HG02852 (cell line): ENCODE measurements at regions not wholly inside any gene's neighbourhood (a gene's known extent, or its start where the extent isn't known, plus 50 kb on each side); places are given as distances from the start of the nearest gene placed in this dataset.

Experiments
- ATAC-seq: cut with Tn5 transposase; IDR thresholded peaks from one replicate; pipeline ENCODE4 v1.9.1; 2021; ENCODE audit warnings: mild to moderate bottlenecking, moderate library complexity; ENCODE audit not compliant: unreplicated experiment

DNA sequence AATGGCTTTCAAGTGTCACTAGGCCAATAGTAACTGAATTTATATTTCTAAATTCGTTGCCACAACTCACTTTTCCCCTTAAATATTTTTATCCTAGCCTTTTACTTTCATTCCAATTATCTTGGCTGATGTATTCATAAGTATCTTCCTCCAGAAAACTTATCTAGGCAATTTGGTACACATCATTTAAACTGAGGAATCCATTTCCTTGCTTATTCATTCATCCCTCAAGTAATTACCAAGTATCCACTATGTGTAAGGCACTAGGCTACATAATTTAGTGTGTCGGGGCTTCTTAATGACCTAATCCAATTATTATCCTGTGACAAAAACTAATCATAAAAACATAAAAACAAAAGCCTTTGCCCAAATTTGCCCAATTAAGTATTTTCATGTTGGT, 258.3 kb upstream of the TCF21 start:
- ATAC-seq, result no peak

DNA sequence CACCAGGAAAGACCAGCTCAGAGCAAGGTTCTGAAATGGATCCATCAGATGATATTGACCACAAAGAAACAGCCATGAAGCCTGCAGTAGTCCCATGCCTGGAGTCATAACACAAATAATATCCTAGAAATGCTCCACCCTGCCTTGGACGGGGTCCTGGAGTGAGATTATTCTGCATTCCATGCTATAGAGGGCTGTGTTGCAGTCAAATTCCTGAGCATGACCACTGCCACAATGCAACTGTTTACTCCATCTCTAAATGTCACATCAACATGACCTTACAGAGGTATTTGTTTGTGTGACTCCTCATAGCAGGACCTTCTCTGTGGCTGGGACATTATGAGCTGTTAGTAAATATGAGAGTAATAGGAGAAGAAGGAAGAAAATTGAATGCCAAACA, 257.5 kb upstream of the TCF21 start:
- no peak for ATAC-seq

DNA sequence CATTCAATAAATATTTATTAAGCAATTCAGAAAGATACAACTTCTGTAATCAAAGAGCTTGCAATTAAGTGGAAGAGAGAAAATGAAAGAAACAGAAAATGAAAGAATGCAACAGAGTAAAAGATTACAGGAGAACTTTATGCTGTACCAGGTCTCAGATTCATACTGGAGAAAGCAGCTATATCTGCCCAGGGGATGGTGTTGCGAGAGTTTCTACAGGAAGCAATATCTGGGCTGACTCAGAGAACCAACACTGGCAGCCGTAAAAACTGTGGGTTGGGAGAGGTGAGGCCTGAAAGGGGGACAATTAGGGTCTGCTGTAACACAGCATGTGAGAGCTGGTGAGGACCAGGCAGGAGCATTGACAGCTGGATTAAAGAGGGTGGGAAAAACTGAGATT, 256.7 kb upstream of the TCF21 start:
- ATAC-seq, result no peak

DNA sequence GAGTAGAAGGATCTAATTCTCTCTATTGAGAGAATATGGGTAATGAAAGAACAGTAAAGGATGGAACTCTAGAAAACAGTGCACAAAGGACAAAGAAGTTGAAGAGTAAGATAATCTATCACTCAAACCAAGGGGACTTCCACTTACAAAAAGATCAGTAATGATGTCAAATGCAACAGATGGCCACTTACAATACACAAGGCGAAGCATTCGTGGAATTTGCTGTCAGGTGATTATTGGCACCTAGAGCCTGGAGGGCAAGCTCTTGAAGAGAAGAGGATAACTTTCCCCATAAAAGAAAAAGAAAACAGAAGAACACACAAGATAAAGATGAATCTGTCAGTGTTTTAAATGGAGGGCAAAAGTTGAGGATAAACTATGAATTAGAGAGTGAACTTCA, 256.0 kb upstream of the TCF21 start:
- no peak for ATAC-seq

DNA sequence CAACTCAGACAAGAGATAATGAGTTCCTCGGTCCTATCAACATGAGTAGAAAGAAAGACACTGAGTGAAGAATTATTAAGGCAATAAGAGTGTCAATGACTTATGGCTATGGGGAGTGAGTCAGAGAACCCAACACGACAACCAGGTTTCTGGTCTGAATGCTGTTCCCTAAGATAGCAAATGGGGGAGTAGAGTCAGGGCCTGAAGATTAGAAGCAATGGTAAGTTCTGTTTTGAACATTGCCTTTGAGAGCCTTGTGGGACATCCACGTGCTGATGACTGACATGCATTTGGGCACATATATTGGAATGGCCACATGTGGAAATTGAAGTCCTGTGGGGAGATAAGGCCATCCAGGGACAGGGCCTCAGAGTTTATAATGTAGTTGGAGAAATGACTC, 254.4 kb upstream of the TCF21 start:
- no peak for ATAC-seq

DNA sequence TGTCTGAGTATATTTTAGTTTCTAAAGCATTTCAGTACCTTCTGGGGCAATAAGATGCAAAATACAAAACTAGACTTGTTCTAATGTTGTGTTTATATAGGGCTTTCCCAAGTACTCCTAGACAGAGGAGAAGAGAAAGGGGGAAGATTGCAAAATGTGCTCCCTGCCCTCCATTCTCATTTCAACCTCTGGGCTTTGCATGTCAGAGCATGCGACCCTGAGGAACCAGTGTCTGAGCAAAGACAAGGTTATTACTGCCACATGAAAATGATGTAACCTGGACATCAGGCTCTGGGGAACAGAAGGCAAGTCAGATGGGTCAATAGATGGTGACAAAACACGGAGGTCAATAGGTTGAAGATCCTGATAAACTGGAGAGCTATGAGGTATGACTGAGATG, 253.5 kb upstream of the TCF21 start:
- ATAC-seq, result no peak

DNA sequence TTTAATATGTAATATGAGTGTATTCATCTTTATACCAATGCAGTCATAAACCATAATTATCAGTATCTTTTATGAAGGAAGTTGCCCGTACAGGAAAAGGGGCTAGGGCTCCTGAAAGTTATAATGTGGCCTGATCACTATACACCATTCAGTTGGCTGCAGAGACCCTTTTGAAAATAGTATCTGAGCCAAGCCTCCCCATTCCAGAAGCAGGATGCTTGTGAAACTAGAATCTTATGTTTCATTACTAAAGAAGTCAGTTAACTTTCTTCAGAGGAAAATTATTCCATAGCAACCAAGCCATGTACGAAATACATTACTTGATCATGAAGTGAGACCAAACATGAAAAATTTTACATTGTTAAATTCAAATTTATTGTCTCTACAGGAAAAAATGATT, 251.5 kb upstream of the TCF21 start:
- ATAC-seq, result no peak

DNA sequence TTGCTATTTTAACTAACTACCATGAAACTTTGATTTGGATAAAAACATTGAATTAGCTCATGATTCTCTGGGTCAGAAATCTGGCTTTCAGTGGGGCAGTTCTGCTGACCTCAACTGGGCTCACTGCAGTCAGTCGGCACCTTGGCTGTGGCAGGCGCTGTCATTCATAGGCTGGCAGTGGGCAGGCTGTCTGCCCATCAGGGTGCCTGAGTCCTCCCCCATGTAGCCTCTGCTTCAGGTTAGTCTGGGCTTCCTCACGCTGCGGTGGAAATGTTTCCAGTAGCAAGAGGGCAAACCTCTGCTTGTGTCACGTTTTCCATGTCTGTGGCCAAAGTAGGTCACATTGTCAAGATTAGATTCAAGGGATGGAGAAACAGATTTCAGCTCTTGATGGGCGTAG, 251.0 kb upstream of the TCF21 start:
- ATAC-seq, result no peak

DNA sequence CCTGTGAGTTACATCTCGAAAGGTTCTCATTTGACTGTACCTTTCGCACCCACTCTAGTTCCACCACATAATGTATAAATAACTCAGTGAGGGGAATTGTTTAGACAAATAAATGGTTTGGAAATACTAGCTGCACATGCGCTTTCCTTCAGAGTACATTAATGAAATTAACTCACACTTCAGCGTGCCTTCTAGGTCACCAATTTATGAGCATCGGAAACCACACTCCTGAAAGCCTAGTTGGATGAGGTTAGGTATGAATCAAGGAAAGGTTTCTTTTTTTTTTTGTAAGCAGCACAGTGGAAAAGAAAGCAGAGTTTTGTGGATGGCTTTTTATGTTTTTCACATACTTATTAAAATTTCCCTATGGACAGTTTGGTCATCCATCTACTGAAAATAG, 247.8 kb upstream of the TCF21 start:
- no peak for ATAC-seq

DNA sequence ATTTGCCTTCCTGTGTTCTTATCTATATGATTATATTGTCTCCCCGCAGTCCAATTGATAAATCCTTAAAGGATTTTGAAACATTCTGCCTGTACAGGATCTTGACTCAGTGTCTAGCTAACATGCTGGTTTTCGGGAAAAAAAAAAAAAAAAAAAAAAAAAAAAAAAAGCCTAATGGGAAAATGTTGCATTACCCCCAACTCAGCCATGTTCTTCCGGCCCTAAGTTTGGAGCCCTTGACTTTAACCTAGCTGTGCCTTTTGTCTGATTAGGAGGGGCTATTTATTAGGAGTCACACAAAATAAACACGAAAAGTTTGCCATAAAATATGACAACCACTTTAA, 244.4 kb upstream of the TCF21 start:
- no peak for ATAC-seq

DNA sequence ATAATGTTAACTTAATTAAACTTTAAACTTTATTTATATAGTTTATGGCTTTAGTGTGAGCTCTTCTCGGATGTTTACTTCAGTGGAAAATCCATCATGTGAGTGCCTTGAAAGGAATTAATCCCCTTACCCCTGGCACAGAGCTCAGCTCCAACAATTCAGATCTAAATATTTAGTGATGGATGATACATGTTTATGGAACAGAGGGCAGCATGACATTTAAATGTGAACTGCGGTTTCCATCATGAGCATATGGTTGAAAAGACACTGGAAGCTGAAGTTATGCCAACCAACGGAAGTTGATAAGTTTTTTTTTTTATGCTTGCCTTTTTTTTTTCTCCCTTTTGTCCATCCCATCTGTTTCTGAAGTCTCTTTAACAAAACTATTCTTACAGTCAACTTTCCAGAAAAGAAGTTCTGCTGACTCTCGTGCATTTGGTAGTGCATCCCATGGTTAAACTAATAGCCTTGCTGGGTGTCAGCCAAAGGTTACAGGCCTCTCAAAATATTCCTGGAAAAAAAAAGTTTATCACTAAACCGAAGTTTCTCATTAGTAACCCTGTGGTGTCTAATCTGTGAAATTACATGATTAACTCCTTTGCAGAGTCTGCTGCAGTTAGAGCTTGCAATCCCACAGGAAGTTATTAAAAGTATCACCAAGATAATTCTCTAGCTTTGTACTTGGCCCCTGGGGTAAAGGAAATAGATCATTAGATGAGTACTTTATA, 243.9 kb upstream of the TCF21 start:
- ATAC-seq, result no peak

DNA sequence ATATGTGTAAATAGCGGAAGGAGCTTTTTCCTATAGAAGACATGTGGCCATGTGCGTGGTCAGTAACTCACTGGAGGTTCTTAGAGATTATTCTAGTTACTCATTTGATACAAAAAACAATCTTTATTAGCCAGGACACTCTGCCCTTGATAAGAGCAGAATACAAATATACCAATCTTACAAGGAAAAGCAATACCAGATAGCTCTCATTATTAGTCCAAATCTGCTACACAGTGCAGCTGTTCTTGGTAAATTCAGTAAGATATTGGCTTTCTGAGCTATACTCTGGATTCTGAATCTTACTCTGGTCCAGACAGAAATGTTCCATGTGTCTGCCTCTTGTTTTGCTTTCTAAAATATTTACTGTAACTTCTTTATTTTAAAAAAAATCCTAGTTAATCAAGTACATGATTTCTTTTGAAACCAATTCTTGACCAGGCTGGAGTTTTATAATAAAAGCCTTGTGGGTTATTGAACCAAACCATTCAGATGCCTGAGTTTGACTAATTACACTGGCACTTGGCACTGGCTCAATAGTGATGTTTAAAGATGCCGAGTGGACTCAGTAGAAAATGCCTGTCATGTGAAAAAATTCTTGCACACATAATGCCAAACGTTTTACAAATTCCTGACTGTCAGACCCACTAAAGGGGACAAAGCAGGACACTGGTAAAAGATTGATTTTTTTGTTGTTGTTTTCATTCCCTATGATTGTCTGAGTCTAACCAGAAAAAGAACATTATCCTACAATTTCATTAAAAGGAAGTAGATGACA, 242.8 kb upstream of the TCF21 start:
- no peak for ATAC-seq

DNA sequence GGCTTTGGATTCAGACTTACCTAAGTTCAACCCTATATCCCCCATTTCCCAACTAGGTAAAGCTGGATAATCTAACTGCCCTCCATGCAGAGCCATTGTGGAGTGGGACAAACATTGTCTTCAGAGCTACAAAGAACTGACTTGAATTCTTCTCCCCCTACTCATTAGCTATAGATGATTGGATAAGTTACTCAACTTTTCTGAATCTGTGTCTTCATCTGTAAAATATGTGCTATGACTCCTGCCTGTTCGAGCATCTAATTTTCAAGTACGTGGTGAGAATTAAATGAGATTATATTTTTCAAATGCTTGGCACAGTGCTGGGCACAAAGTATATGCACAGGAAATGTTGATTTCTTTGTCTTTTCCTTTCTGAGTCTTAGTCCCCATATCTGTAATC, 240.3 kb upstream of the TCF21 start:
- no peak for ATAC-seq

DNA sequence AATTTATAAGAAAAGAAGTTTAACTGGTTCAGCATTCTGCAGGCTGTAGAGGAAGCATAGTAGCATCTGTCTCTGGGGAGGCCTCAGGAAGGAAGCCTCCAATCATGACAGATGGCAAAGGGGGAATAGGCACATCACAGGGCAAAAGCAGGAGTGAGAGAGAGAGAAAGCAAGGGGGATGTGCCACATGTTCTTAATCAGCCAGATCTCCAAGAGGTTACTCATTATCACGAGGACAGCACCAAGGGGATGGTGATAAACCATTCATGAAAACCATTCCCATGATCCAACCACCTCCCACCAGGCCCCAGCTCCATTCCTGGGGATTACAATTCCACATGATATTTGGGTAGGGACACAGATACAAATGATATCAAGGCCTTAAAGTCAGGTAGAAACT, 217.5 kb upstream of the TCF21 start:
- ATAC-seq, result no peak

DNA sequence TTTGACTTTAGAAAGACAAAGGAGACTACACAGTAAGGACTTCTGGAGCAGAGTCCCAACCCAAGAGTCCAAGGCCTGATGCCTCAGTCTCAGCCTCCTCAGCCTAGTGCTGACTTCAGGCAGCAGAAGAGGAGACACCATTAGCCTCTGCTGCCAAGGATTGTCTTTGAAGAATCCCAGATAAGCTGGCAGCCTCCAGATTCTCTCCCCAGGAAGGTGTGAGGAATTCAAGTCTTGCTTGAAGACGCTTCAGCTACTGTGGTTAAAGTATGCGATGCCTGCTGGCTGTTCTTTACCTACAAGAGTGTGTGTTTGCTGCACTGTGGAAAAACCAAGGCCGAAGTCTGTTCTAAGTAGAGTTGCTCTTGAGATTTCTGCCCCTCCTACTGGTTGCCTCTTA, 215.9 kb upstream of the TCF21 start:
- no peak for ATAC-seq

DNA sequence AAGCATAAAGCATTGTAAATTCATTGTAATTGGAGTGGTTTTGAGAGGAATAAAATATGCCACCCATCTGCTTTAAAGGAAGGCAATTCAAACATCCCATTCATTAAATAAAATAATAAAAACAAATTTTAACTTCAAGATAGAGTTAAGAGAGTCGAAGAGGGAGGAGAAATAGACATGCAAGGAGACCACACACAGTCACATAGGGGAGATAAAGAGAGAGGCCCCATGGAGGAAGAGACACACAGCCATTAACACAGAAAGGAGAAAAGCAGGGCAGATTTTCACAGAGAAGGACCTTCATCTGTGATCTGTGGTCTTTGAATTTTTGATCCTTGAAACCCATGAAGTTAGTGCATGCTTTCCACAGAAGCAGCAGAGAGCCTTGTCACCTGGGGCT, 214.3 kb upstream of the TCF21 start:
- no peak for ATAC-seq

DNA sequence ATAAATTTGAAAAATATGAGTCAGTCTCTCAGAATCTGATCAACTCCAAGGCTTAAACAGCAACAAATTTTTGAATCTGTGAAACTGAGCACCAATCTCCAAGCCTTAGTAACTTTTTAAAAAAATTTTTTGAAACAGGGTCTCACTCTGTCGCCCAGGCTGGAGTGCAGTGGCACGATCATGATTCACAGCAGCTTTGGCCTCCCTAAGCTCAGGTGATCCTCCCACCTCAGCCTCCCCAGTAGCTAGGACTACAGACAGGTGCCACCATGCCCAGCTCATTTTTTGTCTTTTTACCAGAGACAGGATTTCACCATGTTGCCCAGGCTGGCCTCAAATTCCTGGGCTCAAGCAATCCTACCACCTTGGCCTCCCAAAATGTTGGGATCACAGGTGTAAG, 207.9 kb upstream of the TCF21 start:
- ATAC-seq, result no peak

DNA sequence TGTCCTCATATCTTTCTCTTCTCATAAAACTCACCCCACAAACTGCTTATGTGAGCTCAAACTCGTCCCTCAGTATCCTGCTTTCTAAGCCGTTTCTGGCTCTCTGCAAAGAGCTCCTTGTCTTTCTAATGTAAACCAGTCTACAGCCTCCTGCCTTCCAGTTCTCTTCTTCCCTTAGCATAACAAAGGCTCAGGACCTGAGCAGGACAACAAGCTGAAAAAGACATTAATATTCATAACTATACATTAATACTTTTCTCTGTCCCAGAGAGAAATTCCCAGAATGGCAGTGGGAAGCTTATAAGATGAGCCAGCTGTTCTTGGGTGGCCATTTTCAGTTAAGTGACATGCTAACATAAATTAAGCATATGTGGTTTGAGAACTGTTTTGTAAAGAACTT, 207.0 kb upstream of the TCF21 start:
- ATAC-seq, result no peak

DNA sequence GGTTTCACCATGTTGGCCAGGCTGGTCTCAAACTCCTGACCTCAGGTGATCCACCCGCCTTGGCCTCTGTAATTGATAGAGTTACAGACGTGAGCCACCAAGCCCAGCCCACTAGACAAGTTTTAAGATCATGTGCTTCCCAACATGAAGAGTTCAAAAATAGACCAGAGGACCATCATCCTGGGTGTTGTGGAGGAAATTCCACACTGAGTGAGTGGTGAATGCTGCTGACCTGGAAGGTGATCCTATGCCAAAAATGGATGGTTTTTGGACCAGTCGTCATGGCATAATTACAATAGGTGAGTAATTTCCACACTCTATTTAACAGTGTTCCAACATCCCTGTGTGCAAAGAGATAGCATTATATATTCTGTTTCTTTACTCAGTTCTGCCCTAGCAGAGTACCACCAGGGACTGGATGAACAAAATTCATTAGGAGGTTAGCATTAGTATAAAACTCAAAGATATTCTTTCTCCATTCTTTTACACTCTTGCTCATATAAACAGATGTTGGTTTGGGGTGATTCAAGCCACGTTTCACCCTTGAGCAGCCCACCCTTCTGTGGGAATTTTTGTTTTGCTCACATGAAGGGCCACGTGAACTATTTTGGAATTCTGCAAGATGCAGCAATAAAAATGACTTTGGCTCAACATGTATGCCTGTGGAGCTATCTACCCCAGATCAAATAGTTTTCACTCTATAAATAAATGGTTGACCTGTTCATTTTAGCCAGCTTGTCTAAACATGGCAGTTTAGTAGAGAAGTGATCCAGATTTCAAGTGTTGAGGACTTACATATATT, 206.2 kb upstream of the TCF21 start:
- no peak for ATAC-seq

DNA sequence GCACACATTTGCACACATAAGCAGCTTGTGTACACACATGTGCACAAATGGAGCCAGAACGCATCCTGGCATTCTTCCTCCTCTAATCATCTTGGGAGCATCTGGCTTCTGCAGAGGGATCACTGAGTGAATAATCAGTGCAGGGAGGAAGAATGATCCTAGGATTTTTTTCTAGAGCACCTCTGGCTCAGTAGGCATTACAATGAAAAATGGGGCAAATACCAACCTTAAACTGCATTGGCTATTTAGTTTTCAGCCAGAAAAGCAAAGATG, 205.7 kb upstream of the TCF21 start:
- no peak for ATAC-seq

DNA sequence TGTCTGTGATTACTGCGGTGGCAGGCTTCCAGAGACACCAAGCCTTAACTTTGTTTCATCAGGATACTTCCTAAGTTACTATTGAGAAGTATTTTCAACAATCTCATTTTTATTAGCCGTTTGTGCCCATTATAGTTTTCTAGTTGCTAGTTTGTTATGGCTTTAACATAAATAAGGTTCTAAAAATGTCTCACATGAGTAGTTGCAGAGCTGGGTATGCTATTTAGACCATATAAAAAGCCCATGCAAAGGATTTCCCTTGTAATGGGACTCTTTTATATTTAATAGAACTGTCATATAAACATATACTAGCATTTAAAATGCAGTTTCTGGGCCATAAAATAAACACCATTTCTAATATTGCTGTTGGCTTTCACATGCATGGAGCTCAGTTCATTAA, 205.3 kb upstream of the TCF21 start:
- no peak for ATAC-seq
